NCI-H774 (cell line): ENCODE measurements at regions not wholly inside any gene's neighbourhood (a gene's known extent, or its start where the extent isn't known, plus 50 kb on each side); places are given as distances from the start of the nearest gene placed in this dataset.
"Not testable (repeated sequence)": the region's sequence is repeated elsewhere in the genome, so short reads cannot be mapped to it uniquely, and the experiment has no call there.

ENCODE experiments used
- DNase-seq: peaks from one replicate; lab custom pipeline; 2025; lab: John Stamatoyannopoulos, UW

DNA sequence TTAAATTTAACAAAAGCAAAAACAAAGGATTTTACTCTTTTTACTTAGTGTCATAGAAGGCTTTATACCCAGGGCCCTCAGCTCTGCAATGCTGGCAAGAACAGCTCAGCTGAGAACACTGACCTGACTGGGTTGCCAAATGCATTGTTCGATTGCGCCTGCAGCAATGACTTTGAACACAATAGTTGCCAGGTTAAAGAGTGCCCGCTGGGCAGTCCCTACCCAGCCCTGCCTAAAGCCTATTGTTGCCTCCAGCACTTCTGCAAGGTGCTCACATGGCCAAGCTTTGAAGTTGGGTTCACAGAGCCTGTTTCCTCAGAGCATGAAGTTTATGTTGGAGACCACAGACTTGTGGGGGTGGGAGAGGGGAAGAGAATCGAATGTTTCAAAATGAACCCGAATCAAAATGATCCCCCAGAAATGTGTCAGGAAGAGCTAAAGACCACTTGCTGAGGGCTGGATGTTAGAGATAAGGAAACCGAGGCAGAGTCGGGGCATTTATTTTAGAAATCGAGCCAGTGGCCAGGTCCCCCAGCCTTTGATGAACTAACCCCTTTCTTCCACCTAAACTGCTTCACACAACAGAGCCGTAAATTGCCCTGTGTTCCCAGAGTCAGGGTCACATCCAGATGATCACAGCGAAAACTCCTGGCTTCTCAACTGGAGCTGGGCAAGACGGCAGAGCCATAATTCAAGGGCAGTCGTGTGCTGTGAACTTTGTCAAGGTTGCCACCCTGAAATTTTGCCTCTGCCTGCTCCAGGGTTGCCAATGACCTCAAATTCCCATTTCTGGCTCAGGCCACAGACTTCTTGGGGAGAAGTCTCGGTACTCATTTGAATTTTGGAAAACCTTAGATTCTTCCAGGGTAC lies 55.0 kb downstream of the FOXA2 start:
- peak; percentile 42 for DNase-seq

DNA sequence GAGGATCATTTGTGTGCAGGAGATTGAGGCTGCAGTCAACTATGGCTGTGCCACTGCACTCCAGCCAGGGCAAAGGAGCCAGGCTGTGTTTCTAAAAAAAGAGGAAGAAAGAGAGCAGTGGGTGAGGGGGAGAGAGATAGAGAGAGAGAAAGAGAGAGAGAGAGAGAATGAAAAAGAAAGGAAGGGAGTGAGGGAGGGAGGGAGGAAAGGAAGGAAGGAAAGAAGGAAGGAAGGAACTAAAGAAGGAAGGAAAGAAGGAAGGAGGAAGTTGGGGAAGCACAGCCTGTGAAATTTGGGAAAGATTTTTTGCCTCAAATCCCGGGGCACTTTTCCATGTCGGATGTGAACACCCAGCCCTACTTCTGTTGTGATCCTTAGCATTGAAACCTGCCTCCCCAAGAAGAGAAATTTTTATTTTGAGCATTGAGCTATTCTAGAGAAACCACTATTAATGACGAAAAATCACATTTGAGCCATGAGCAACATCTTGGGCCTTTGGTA lies 57.8 kb downstream of the FOXA2 start:
- no peak for DNase-seq

- no peak for DNase-seq
Observed at GRCh38 chr20:22525821-22526220, 58.6 kb downstream of the FOXA2 start.

- DNase-seq = no peak
Observed at GRCh38 chr20:22525069-22525820, 59.1 kb downstream of the FOXA2 start.

DNA sequence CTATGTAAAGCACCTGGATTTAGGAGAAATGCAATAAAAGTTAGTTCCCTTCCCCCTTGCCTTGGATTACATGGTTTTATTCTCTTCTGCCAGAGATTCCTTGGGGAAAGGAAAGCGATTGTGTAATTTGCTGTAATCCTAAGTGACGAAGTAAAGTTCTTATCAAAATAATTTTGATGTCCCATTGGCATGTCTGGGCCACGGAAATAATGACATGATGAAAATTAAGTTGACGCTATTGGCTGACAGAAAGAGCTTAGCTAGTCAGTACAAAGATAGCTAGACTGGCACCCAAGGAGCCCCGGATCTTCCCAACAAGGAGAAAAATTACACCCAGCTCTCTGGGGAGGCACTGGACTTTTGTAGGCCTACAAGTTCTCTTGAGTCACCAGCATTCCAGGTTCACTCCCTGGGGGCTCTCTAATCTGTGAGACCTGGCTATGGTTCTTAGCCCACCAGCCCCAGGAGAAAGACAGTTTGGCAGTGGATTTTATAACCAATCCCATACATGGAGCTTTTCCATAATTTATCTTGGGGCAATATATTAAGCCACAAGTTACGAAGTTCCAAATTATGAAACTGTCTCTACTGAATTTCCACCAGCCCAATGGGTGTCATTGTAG lies 59.9 kb downstream of the FOXA2 start:
- no peak for DNase-seq

DNA sequence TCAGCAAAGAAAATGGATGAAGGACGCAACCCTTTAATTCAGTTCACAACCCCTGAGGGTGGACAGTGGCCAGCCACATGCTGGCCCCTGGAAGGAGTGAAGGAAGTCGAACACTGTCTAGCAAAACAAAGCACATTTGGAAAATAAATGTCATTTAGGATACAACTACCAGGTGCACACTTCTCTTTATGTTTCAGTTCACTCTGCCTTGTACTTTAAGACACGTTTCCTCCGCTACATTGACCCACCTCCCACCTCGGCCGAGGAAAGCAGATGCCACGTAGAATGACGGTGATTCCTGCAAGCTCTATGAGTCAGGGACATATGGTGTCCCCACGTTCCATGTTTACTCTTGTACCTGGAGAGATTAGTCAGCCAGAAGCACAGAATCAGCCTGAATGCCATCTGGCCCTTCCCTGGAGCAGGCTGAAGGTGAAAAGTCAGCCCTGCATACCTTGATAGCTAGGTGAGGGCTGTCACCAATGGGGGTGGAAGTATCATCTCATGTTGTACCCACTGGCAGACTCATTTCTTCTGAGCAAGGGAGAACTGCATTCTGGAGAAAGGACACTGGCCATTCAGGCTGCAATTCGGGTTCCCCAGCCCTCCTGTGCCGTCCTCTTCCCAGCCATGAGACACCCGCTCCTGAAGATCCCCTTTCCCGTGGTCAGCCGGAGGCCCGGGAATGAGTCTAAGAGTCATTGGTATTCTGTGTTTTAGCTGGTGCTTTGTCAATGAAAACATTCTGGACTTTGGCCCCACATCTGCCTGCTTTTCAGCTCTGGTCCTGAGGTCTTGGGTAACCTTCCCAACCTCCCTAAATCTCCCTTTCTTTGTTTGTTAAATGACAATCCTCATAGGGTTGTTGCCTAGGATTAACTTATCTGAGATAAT lies 60.6 kb downstream of the FOXA2 start:
- peak; percentile 28 for DNase-seq

GRCh38 chr20:22523128-22523498 lies 61.3 kb downstream of the FOXA2 start:
- no peak for DNase-seq

DNA sequence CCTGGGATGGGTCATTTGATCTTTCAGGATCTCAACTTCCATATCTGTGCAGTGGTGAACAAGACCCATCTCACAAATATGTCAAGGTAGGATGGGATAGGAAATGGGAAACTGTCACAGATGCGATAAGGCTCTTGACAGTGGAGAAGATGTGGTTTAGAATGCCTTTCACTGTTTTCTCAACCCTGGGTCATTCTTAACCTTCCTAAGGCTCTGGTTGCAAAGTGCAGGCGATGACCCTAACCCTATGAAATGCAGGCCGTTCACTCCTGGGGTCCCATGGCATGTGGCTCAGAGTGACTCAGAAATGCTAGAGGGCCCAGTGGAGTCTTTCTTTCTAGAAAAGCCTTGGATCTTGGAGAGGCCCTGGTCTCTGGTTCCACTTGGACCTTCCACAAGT lies 61.7 kb downstream of the FOXA2 start:
- DNase-seq = no peak

DNA sequence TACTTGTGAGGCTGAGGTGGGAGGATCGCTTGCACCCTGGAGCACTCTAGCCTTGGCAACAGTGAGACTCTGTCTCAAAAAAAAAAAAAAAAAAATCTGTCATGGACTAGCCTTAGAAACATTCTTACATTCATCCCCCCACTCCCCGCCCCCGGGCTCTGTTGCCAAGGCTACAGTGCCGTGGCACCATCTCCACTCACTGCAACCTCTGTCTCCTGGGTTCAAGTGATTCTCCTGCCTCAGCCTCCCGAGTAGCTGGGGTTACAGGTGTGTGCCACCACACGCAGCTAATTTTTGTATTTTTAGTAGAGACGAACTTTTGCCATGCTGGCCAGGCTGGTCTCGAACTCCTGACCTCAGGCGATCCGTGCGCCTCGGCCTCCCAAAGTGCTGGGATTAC lies 62.4 kb downstream of the FOXA2 start:
- not testable (repeated sequence) for DNase-seq

GRCh38 chr20:22520381-22520780 lies 64.0 kb downstream of the FOXA2 start:
- no peak for DNase-seq

GRCh38 chr20:22515264-22515663 lies 69.1 kb downstream of the FOXA2 start:
- DNase-seq = no peak

DNA sequence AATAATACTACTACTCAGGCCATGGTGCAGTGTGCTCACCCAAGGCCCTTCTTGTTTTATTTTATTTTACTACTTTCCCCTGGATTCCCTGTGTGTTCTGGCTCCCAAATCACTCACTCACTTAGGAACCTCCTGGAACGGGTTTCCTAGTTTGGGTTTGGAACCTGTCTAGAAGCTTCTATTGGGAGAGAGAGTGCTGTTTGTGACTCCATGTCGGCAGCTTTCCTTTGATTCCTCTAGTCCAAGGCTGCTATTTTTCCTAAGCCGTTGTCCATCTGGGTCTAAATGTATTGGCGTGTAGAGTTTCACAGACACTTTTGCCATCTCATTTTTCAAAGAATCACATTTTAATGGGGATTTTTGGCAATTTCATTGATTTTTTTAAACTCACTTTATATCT lies 70.8 kb downstream of the FOXA2 start:
- no peak for DNase-seq

GRCh38 chr20:22512911-22513489 lies 71.4 kb downstream of the FOXA2 start:
- DNase-seq = no peak

DNA sequence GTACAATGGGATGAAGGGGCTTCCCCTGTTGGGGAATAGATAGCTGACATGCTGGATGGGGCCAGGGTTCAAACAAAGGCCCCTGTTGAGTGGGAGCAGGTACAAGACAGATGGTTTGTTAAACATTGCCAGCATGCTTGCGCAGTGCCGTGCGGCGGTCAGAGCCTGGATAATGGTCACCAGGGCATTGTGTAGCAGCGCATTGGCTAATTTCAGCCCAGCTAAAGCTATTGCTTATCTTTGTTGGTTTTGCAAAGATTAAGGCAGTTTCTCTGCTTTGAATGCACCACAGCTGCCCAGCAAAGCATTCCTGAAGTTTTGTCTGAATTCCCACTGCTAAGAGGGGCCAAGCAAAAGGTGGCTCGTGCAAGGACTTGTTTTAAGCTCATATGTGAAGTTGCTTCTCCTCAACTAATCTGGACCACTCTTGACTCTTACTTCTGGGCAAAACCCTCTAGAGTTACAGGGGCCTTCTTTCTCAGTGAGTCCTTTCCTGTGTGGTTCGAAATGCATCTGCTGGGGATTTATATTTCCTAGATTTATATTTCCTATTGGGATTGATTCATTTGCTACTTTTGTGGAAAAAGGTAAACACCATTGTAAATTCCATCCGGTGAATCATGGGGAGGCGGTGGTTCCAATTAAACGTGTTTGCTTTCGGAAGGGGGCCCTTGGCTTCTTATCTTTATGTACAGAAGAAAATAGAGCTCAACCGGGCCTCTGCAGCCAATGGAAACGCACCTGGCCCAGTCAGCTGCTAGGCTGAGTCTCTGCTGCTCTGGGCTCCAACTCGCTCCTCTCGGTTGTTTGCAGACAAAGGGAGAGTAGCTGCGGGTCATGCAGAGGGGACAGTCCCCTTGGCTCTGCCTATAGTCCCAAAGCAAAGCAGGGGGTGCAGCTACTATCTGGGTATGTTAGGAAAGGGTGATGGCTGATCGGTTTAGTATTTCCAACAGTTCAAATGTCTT lies 72.1 kb downstream of the FOXA2 start:
- peak; percentile 80 for DNase-seq

- DNase-seq = no peak
Observed at GRCh38 chr20:22509843-22510147, 74.6 kb downstream of the FOXA2 start.

DNA sequence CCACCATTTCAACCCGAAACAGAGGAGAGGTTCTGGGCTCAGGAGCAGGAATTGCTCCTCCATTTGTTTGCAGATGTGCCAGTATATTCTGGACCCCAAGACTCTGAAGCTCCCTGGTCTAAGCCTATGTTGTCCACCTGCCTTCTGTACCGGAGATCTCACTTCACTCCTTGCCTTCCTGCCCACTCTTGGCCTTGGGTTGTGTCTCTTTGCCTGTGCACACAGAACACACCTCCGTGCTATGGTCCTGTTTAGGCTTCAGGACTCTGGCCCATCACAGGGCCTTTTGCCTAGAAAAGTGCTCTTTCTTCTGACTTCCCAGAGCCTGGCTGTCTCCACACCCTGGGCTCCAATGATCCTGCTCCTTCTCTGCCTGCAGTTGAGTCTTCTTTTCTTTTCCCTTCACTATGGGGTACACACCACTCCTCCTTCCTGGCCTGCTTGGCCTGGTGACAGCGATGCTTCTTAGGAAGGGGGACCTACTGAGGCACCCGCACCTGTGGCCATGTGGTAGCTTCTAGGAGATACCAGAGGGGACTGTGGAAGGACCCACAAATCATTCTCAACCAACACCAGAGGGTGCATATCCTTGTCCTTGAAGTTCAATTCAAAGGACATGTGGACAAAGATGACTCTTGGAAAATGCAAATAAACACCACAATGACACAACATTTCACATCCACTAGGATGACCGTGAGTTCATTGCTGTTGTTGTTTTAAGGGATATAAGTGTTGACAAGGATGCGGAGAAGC lies 75.1 kb downstream of the FOXA2 start:
- DNase-seq = no peak

DNA sequence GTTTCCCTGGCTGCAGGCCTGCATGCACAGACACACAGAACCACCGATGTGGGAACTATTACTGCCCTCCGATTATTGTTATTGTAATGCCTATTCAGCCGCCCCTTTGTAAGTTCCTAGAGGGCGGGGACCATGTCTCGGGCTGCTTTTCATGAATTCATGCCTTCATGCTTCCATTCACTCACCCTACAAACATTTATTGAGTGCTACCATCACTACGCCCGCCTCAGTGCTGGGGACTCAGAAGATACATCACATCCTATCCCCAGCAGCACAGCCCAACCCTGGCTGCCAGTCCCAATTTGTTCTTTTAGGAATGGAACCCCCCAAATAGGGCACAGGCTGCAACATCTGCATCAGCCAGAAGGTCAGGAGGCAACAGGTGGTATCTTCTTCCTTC lies 75.9 kb downstream of the FOXA2 start:
- DNase-seq = no peak

DNA sequence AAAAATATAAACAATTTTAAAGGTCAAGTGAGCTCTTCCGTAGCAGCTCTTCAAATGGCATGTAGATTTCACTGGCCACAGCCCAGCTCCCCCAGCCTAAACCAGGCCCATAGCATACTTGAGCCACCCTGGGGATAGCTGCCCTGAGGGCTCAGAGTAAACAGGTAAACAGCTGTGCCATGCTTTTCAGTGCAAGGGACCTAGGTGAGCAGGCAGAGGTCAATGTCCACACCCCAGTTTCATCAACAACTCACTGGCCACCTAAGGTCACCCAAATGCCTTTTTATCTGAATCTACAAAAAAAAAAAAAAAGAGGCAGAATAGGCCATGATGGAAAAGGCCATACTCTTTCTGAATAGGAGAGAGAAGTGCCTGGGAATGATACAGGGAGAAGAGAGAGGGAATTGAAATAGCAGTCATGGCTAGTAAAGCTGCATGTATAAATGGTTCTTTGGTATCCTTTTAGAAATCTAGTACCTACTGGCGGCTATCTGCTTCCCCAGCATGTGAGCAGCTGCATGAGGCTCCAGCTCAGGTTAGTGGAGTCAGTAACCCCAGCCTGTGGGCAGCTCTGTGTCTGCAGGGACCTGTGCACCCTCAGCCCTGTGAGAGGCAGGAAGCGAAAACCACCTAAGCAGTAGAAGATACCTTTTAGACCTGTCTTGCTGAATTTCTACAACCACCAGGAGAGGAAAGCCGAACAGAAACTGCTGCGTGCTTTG lies 77.0 kb downstream of the FOXA2 start:
- no peak for DNase-seq

DNA sequence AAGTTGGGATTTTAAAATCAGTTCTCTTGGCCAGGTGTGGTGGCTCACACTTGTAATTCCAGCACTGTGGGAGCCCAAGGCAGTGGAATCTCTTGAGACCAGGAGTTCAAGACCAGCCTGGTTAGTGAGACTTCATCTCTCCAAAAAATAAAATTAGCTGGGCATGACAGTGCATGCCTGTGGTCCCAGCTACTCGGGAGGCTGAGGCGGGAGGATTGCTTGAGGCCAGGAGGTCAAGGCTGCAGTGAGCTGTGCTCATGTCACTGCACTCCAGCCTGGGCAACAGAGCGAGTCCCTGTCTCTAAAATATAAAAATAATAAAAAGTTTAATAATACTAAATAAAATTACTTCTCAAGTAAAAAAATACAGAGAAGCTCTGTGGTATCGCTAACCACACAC lies 77.5 kb downstream of the FOXA2 start:
- no peak for DNase-seq
